Uterus (tissue), 3 donors: ENCODE measurements at regions not wholly inside any gene's neighbourhood (a gene's known extent, or its start where the extent isn't known, plus 50 kb on each side); places are given as distances from the start of the nearest gene placed in this dataset.
"Not testable (repeated sequence)": the region's sequence is repeated elsewhere in the genome, so short reads cannot be mapped to it uniquely, and the experiment has no call there.

ENCODE experiments used
- DNase-seq, 2 donors: peaks; one replicate each; pipeline ENCODE4 v3.0.0-alpha.2; 2019 to 2020
- H3K27ac ChIP-seq, 2 donors: fragments of 200-600 bp; sonication (generic); 1 replicate in 1 of 2; 2 replicates in 1 of 2; pipeline ENCODE4 v1.5.1; 2016 to 2018
- H3K27me3 ChIP-seq, 2 donors: fragments of 200-600 bp; sonication (generic); one replicate each; pipeline ENCODE4 v1.5.1; 2018 to 2019; ENCODE audit warnings: control low read depth in 1 of 2
- H3K36me3 ChIP-seq, 2 donors: fragments of 200-600 bp; sonication (generic); one replicate each; pipeline ENCODE4 v1.5.1; 2019; ENCODE audit warnings: control low read depth in 1 of 2
- H3K4me1 ChIP-seq, 2 donors: fragments of 200-600 bp; sonication (generic); one replicate each; pipeline ENCODE4 v1.5.1; 2018 to 2019; ENCODE audit warnings: control low read depth in 1 of 2
- H3K4me3 ChIP-seq, 2 donors: fragments of 200-600 bp; sonication (generic); 1 replicate in 1 of 2; 2 replicates in 1 of 2; pipeline ENCODE4 v1.5.1; 2018 to 2019; ENCODE audit warnings: mild to moderate bottlenecking in 1 of 2
- H3K9me3 ChIP-seq, 2 donors: fragments of 200-600 bp; sonication (generic); one replicate each; pipeline ENCODE4 v1.5.1; 2019; ENCODE audit warnings: control low read depth in 1 of 2
- CTCF ChIP-seq, 4 experiments: fragments of 200-600 bp in 2 of 4; fragments of 450-650 bp in 2 of 4; sonication (generic) in 2 of 4; IDR thresholded peaks; one replicate each; pipeline ENCODE4 v1.5.1; 2016 to 2019; ENCODE audit warnings: antibody characterized with exemption in 4 of 4, mild to moderate bottlenecking in 2 of 4, moderate library complexity in 1 of 4
- POLR2A ChIP-seq, 2 donors: fragments of 450-650 bp; IDR thresholded peaks; one replicate each; pipeline ENCODE4 v1.6.1; 2016; ENCODE audit warnings: antibody characterized with exemption in 2 of 2, mild to moderate bottlenecking in 1 of 2, moderate library complexity in 1 of 2
- intact Hi-C: fragments of 100-400 bp; cut with DNase I; formaldehyde crosslinking; loops from one replicate; pipeline ENCODE4 v1.15.1; 2023; ENCODE audit warnings: low total_unique reads
- donor health status: DM: yes; HTN: yes; CAD: no.

- TF ChIP-seq POLR2A (IDR thresholded peaks at IDR 0.05) (no peak), CTCF (IDR thresholded peaks at IDR 0.05) (no peak)
- Histone ChIP-seq H3K4me1 (no peaks in the 10 kb centered on the region), H3K27me3 (no peaks in the 10 kb centered on the region), H3K27ac (no peak overlapping the region), H3K4me3 (no peak overlapping the region), H3K9me3 (no peaks in the 10 kb centered on the region), H3K36me3 (no peaks in the 10 kb centered on the region)
- DNase-seq: no peak
- intact Hi-C loops: no loop called here
These were observed 120.2 kb downstream of the MRPL39 start for GRCh38 chr21:25487046-25487594.

GRCh38 chr21:25485914-25486313 is 121.4 kb downstream of the MRPL39 start:
- intact Hi-C loops: no loop called here
- TF ChIP-seq POLR2A (IDR thresholded peaks at IDR 0.05) (no peak), CTCF (IDR thresholded peaks at IDR 0.05) (no peak)
- H3K27ac ChIP-seq: no peak overlapping the region
- no peaks in the 10 kb centered on the region for H3K36me3 ChIP-seq
- no peaks in the 10 kb centered on the region for H3K27me3 ChIP-seq
- no peaks in the 10 kb centered on the region for H3K9me3 ChIP-seq
- no peak for DNase-seq
- H3K4me3 ChIP-seq: no peak overlapping the region
- no peaks in the 10 kb centered on the region for H3K4me1 ChIP-seq

- no peak overlapping the region for H3K27ac ChIP-seq
- H3K27me3 ChIP-seq: no peaks in the 10 kb centered on the region
- no peaks in the 10 kb centered on the region for H3K9me3 ChIP-seq
- TF ChIP-seq POLR2A (IDR thresholded peaks at IDR 0.05): no peak
- TF ChIP-seq CTCF (IDR thresholded peaks at IDR 0.05): no peak
- DNase-seq: no peak
- no peaks in the 10 kb centered on the region for H3K4me1 ChIP-seq
- H3K4me3 ChIP-seq: no peak overlapping the region
- intact Hi-C loops: no loop called here
- H3K36me3 ChIP-seq: no peaks in the 10 kb centered on the region
These were observed 139.4 kb downstream of the MRPL39 start for GRCh38 chr21:25467896-25468295.

GRCh38 chr21:25467071-25467470 is 140.2 kb downstream of the MRPL39 start:
- intact Hi-C loops, H3K27ac ChIP-seq, H3K27me3 ChIP-seq, H3K36me3 ChIP-seq, H3K4me3 ChIP-seq, H3K9me3 ChIP-seq, H3K4me1 ChIP-seq, DNase-seq: not testable (repeated sequence)

- Histone ChIP-seq H3K27ac (no peak overlapping the region), H3K4me3 (no peak overlapping the region), H3K4me1 (no peaks in the 10 kb centered on the region), H3K27me3 (no peaks in the 10 kb centered on the region), H3K36me3 (no peaks in the 10 kb centered on the region), H3K9me3 (no peaks in the 10 kb centered on the region)
- TF ChIP-seq POLR2A (IDR thresholded peaks at IDR 0.05): no peak
- TF ChIP-seq CTCF (IDR thresholded peaks at IDR 0.05): no peak
- intact Hi-C loops: no loop called here
- no peak for DNase-seq
These were observed 140.8 kb downstream of the MRPL39 start for GRCh38 chr21:25466470-25466869.

- H3K9me3 ChIP-seq: no peaks in the 10 kb centered on the region
- TF ChIP-seq CTCF (IDR thresholded peaks at IDR 0.05) (no peak), POLR2A (IDR thresholded peaks at IDR 0.05) (no peak)
- no peak overlapping the region for H3K4me3 ChIP-seq
- no peaks in the 10 kb centered on the region for H3K27me3 ChIP-seq
- H3K4me1 ChIP-seq: no peaks in the 10 kb centered on the region
- no peak for DNase-seq
- H3K36me3 ChIP-seq: no peaks in the 10 kb centered on the region
- no peak overlapping the region for H3K27ac ChIP-seq
- intact Hi-C loops: no loop called here
These were observed 142.0 kb downstream of the MRPL39 start for GRCh38 chr21:25465263-25465662.
